ENCODE measurements at regions not wholly inside any gene's neighbourhood (a gene's known extent, or its start where the extent isn't known, plus 50 kb on each side); places are given as distances from the start of the nearest gene placed in this dataset.
"Not testable (repeated sequence)": the region's sequence is repeated elsewhere in the genome, so short reads cannot be mapped to it uniquely, and the experiment has no call there.

GRCh38 chr10:78215645-78216044 is 182.0 kb downstream of the RPS24 start:
- no peak for DNase-seq
- Histone ChIP-seq H3K9me3 (ENCODE audit: insufficient read depth, low read depth) (no peaks in the 10 kb centered on the region), H3K27me3 (ENCODE audit: insufficient read depth, low read depth) (peaks cover 41% of the 10 kb centered on the region; the same call in 1 of the 2 replicates), H3K4me2 (no peak overlapping the region), H3K79me2 (ENCODE audit: low read depth) (no peaks in the 10 kb centered on the region), H4K20me1 (ENCODE audit: insufficient read depth) (no peaks in the 10 kb centered on the region), H3F3A (ENCODE audit: insufficient read depth, low read depth) (no peaks in the 10 kb centered on the region), H2AFZ (no peak overlapping the region), H3K27ac (no peak overlapping the region), H3K4me1 (replicated peaks; ENCODE audit: insufficient read depth) (no peaks in the 10 kb centered on the region), H3K4me3 (no peak overlapping the region), H3K9me2 (ENCODE audit: insufficient read depth) (no peaks in the 10 kb centered on the region), H3K36me3 (ENCODE audit: low read depth) (no peaks in the 10 kb centered on the region)
- CTCF ChIA-PET = no interaction called here
- TF ChIP-seq, protein P1, sequence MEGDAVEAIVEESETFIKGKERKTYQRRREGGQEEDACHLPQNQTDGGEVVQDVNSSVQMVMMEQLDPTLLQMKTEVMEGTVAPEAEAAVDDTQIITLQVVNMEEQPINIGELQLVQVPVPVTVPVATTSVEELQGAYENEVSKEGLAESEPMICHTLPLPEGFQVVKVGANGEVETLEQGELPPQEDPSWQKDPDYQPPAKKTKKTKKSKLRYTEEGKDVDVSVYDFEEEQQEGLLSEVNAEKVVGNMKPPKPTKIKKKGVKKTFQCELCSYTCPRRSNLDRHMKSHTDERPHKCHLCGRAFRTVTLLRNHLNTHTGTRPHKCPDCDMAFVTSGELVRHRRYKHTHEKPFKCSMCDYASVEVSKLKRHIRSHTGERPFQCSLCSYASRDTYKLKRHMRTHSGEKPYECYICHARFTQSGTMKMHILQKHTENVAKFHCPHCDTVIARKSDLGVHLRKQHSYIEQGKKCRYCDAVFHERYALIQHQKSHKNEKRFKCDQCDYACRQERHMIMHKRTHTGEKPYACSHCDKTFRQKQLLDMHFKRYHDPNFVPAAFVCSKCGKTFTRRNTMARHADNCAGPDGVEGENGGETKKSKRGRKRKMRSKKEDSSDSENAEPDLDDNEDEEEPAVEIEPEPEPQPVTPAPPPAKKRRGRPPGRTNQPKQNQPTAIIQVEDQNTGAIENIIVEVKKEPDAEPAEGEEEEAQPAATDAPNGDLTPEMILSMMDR (conservative IDR thresholded peaks at IDR 0.05) = no peak
- no peak for TF ChIP-seq EZH2 (IDR thresholded peaks at IDR 0.05; ENCODE audit: low read depth)
- BruUV-seq (replicated peaks) = no TSS peak
- intact Hi-C loops (cut with micrococcal nuclease; ENCODE audit: unreplicated experiment) = loop anchor here (10.0 kb wide), 1 partner anchor 859 kb away; no protein-coding TSS in a partner anchor
- POLR2A ChIA-PET (ENCODE audit: unreplicated experiment) = no interaction called here

DNA sequence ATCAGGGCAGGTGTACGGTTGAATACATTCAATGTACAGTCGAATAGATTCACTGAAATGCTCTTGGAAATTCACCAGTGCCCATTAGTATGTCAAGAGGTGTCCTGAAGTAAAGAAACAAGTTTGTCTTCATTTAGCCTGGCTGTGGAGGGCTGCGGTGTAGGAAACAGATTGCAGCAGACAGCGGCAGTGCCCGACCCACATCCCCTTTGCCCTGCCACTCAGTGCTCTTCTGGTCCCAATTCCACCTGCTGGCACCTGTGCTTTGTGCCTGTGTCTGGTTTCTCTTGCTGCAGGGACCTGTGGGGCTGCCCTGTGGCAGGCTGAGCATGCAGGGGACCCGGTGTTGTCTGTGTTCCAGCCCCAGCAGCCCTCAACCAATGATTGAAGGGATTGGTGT is 183.7 kb downstream of the RPS24 start:
- no peak overlapping the region for H3K4me2 ChIP-seq
- no peaks in the 10 kb centered on the region for H3K36me3 ChIP-seq (ENCODE audit: low read depth)
- H2AFZ ChIP-seq = no peak overlapping the region
- H3K9me2 ChIP-seq (ENCODE audit: insufficient read depth) = no peaks in the 10 kb centered on the region
- H3K9me3 ChIP-seq (ENCODE audit: insufficient read depth, low read depth) = no peaks in the 10 kb centered on the region
- DNase-seq = no peak
- H3K27ac ChIP-seq = no peak overlapping the region
- CTCF ChIA-PET = interaction anchor here (0.7 to 1.1 kb wide), 2 partner anchors 85 to 978 kb away, joined by 3 read pairs; no protein-coding TSS in a partner anchor
- no peaks in the 10 kb centered on the region for H3K4me1 ChIP-seq (replicated peaks; ENCODE audit: insufficient read depth)
- POLR2A ChIA-PET (ENCODE audit: unreplicated experiment) = no interaction called here
- H4K20me1 ChIP-seq (ENCODE audit: insufficient read depth) = no peaks in the 10 kb centered on the region
- no TSS peak for BruUV-seq (replicated peaks)
- no peaks in the 10 kb centered on the region for H3K79me2 ChIP-seq (ENCODE audit: low read depth)
- H3K27me3 ChIP-seq (ENCODE audit: insufficient read depth, low read depth) = peaks cover 46% of the 10 kb centered on the region; the same call in 1 of the 2 replicates
- intact Hi-C loops (cut with micrococcal nuclease; ENCODE audit: unreplicated experiment) = loop anchor here (10.0 kb wide), 1 partner anchor 857 kb away; no protein-coding TSS in a partner anchor
- H3F3A ChIP-seq (ENCODE audit: insufficient read depth, low read depth) = no peaks in the 10 kb centered on the region
- no peak overlapping the region for H3K4me3 ChIP-seq
- TF ChIP-seq, protein P1 (conservative IDR thresholded peaks at IDR 0.05) = no peak
- TF ChIP-seq EZH2 (IDR thresholded peaks at IDR 0.05; ENCODE audit: low read depth) = no peak

GRCh38 chr10:78218798-78219490 is 185.3 kb downstream of the RPS24 start:
- H3K4me3 ChIP-seq = no peak overlapping the region
- DNase-seq = no peak
- POLR2A ChIA-PET (ENCODE audit: unreplicated experiment) = no interaction called here
- H2AFZ ChIP-seq = no peak overlapping the region
- H3K27me3 ChIP-seq (ENCODE audit: insufficient read depth, low read depth) = peaks cover 41% of the 10 kb centered on the region; the same call in 1 of the 2 replicates
- no peak overlapping the region for H3K4me2 ChIP-seq
- H3F3A ChIP-seq (ENCODE audit: insufficient read depth, low read depth) = no peaks in the 10 kb centered on the region
- intact Hi-C loops (cut with micrococcal nuclease; ENCODE audit: unreplicated experiment) = loop anchor here (10.0 kb wide), 1 partner anchor 856 kb away; no protein-coding TSS in a partner anchor
- H3K79me2 ChIP-seq (ENCODE audit: low read depth) = no peaks in the 10 kb centered on the region
- no peaks in the 10 kb centered on the region for H3K9me2 ChIP-seq (ENCODE audit: insufficient read depth)
- CTCF ChIA-PET = no interaction called here
- no TSS peak for BruUV-seq (replicated peaks)
- no peaks in the 10 kb centered on the region for H3K9me3 ChIP-seq (ENCODE audit: insufficient read depth, low read depth)
- H3K36me3 ChIP-seq (ENCODE audit: low read depth) = no peaks in the 10 kb centered on the region
- TF ChIP-seq, protein P1 (conservative IDR thresholded peaks at IDR 0.05) = no peak
- no peak overlapping the region for H3K27ac ChIP-seq
- no peaks in the 10 kb centered on the region for H4K20me1 ChIP-seq (ENCODE audit: insufficient read depth)
- no peaks in the 10 kb centered on the region for H3K4me1 ChIP-seq (replicated peaks; ENCODE audit: insufficient read depth)

DNA sequence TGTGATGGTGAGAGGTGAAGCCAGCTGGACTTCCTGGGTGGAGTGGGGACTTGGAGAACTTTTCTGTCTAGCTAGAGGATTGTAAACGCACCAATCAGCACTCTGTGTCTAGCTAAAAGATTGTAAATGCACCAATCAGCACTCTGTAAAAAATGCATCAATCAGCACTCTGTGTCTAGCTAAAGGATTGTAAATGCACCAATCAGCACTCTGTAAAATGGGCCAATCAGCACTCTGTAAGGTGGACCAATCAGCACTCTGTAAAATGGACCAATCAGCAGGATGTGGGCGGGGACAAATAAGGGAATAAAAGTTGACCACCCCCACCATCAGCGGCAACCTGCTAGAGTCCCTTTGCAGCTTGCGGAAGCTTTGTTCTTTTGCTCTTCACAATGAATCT is 185.9 kb downstream of the RPS24 start:
- H3K9me2 ChIP-seq (ENCODE audit: insufficient read depth); BruUV-seq (replicated peaks); CTCF ChIA-PET; H3K9me3 ChIP-seq (ENCODE audit: insufficient read depth, low read depth); H3K4me2 ChIP-seq; H2AFZ ChIP-seq; H3F3A ChIP-seq (ENCODE audit: insufficient read depth, low read depth); DNase-seq; H3K27ac ChIP-seq; H4K20me1 ChIP-seq (ENCODE audit: insufficient read depth); H3K36me3 ChIP-seq (ENCODE audit: low read depth); H3K4me3 ChIP-seq; H3K79me2 ChIP-seq (ENCODE audit: low read depth); H3K4me1 ChIP-seq (replicated peaks; ENCODE audit: insufficient read depth); POLR2A ChIA-PET (ENCODE audit: unreplicated experiment): not testable (repeated sequence)
- H3K27me3 ChIP-seq (ENCODE audit: insufficient read depth, low read depth) = peaks cover 41% of the 10 kb centered on the region; the same call in 1 of the 2 replicates
- intact Hi-C loops (cut with micrococcal nuclease; ENCODE audit: unreplicated experiment) = loop anchor here (10.0 kb wide), 1 partner anchor 855 kb away; no protein-coding TSS in a partner anchor

Measured in PC-9 (cell line).